HFFc6 (cell line): ENCODE measurements at regions not wholly inside any gene's neighbourhood (a gene's known extent, or its start where the extent isn't known, plus 50 kb on each side); places are given as distances from the start of the nearest gene placed in this dataset.

Experiments
- DNase-seq: peaks from one replicate; pipeline ENCODE4 v3.0.0-alpha.2; 2018
- H3K27ac Mint-ChIP-seq: 2 replicates; pipeline ENCODE4 v1.8.0; 2020; ENCODE audit warnings: mild to moderate bottlenecking, mixed read lengths
- H3K27me3 Mint-ChIP-seq: 2 replicates; pipeline ENCODE4 v1.8.0; 2021; ENCODE audit warnings: mild to moderate bottlenecking, moderate library complexity, mixed read lengths; ENCODE audit not compliant: insufficient read depth
- H3K36me3 Mint-ChIP-seq: 2 replicates; pipeline ENCODE4 v1.8.0; 2021; ENCODE audit warnings: low read depth, mixed read lengths
- H3K4me1 Mint-ChIP-seq: 2 replicates; pipeline ENCODE4 v1.8.0; 2020; ENCODE audit warnings: low read depth, mixed read lengths
- H3K4me3 Mint-ChIP-seq: 2 replicates; pipeline ENCODE4 v1.8.0; 2020; ENCODE audit warnings: mild to moderate bottlenecking, moderate library complexity, mixed read lengths
- H3K9me3 Mint-ChIP-seq: 2 replicates; pipeline ENCODE4 v1.8.0; 2020; ENCODE audit warnings: mild to moderate bottlenecking, mixed read lengths
- TF ChIP-seq, protein P1 (sequence below): fragments of 200-600 bp; sonication (generic); IDR thresholded peaks from 2 replicates; pipeline ENCODE4 v1.5.0; 2021; ENCODE audit warnings: antibody characterized with exemption, mild to moderate bottlenecking

- H3K9me3 Mint-ChIP-seq, result peaks cover 28% of the 10 kb centered on the region
- no peaks in the 10 kb centered on the region for H3K4me1 Mint-ChIP-seq
- no peak overlapping the region for H3K27ac Mint-ChIP-seq
- H3K4me3 Mint-ChIP-seq, result no peak overlapping the region
- DNase-seq, result no peak
- H3K27me3 Mint-ChIP-seq, result no peaks in the 10 kb centered on the region
- H3K36me3 Mint-ChIP-seq, result no peaks in the 10 kb centered on the region
- TF ChIP-seq, protein P1, sequence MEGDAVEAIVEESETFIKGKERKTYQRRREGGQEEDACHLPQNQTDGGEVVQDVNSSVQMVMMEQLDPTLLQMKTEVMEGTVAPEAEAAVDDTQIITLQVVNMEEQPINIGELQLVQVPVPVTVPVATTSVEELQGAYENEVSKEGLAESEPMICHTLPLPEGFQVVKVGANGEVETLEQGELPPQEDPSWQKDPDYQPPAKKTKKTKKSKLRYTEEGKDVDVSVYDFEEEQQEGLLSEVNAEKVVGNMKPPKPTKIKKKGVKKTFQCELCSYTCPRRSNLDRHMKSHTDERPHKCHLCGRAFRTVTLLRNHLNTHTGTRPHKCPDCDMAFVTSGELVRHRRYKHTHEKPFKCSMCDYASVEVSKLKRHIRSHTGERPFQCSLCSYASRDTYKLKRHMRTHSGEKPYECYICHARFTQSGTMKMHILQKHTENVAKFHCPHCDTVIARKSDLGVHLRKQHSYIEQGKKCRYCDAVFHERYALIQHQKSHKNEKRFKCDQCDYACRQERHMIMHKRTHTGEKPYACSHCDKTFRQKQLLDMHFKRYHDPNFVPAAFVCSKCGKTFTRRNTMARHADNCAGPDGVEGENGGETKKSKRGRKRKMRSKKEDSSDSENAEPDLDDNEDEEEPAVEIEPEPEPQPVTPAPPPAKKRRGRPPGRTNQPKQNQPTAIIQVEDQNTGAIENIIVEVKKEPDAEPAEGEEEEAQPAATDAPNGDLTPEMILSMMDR, result no peak
Observed at GRCh38 chr5:99314721-99315120, 385.9 kb upstream of the CHD1 start.

GRCh38 chr5:99308131-99308530, 379.3 kb upstream of the CHD1 start:
- TF ChIP-seq, protein P1, result no peak
- Mint-ChIP-seq H3K36me3 (no peaks in the 10 kb centered on the region), H3K27me3 (no peaks in the 10 kb centered on the region)

GRCh38 chr5:99305045-99305580, 376.3 kb upstream of the CHD1 start:
- TF ChIP-seq, protein P1, result no peak
- DNase-seq, result no peak
- Mint-ChIP-seq H3K36me3 (no peaks in the 10 kb centered on the region), H3K27ac (no peak overlapping the region), H3K9me3 (peaks cover 17% of the 10 kb centered on the region), H3K4me3 (no peak overlapping the region), H3K27me3 (no peaks in the 10 kb centered on the region), H3K4me1 (no peaks in the 10 kb centered on the region)

More at GRCh38 chr5:99308131-99308530, 379.3 kb upstream of the CHD1 start:
- H3K4me3 Mint-ChIP-seq, result no peak overlapping the region
- peaks cover 26% of the 10 kb centered on the region for H3K9me3 Mint-ChIP-seq
- H3K4me1 Mint-ChIP-seq, result no peaks in the 10 kb centered on the region
- DNase-seq, result no peak
- no peak overlapping the region for H3K27ac Mint-ChIP-seq

DNA sequence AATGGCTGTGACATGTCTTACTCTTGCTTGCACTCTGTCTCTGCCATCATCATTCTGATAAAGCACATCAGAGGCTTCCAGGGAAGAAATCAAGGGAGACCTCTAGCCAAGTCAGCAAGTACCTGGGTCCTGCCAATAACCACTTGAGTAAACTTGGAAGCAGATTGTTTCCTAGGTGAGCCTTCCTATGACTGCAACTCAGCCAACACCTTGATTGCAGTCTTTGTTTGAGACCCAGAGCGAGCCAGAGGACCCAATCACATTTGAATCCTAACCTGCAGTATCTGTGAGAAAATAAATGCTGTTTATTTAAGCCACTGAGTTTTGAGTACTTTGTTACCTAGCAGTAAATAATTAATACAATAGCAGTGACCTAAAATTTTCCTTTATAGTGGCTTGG, 356.8 kb upstream of the CHD1 start:
- Mint-ChIP-seq H3K27me3 (no peaks in the 10 kb centered on the region), H3K9me3 (peaks cover 21% of the 10 kb centered on the region), H3K4me1 (no peaks in the 10 kb centered on the region), H3K36me3 (no peaks in the 10 kb centered on the region), H3K4me3 (no peak overlapping the region), H3K27ac (no peak overlapping the region)
- no peak for DNase-seq
- TF ChIP-seq, protein P1, result no peak

- no peak for DNase-seq
- no peak overlapping the region for H3K4me3 Mint-ChIP-seq
- no peaks in the 10 kb centered on the region for H3K27me3 Mint-ChIP-seq
- peaks cover 35% of the 10 kb centered on the region for H3K9me3 Mint-ChIP-seq
- H3K36me3 Mint-ChIP-seq, result no peaks in the 10 kb centered on the region
- TF ChIP-seq, protein P1, result no peak
- no peak overlapping the region for H3K27ac Mint-ChIP-seq
- H3K4me1 Mint-ChIP-seq, result no peaks in the 10 kb centered on the region
Observed at GRCh38 chr5:99275128-99275527, 346.3 kb upstream of the CHD1 start.

- H3K9me3 Mint-ChIP-seq, result peaks cover 46% of the 10 kb centered on the region
- no peak for DNase-seq
- H3K4me1 Mint-ChIP-seq, result no peaks in the 10 kb centered on the region
- H3K27ac Mint-ChIP-seq, result no peak overlapping the region
- no peaks in the 10 kb centered on the region for H3K27me3 Mint-ChIP-seq
- no peaks in the 10 kb centered on the region for H3K36me3 Mint-ChIP-seq
- no peak overlapping the region for H3K4me3 Mint-ChIP-seq
- TF ChIP-seq, protein P1, result no peak
Observed at GRCh38 chr5:99272576-99272975, 343.8 kb upstream of the CHD1 start.
